Urothelium cell line (cell line): ENCODE measurements at regions not wholly inside any gene's neighbourhood (a gene's known extent, or its start where the extent isn't known, plus 50 kb on each side); places are given as distances from the start of the nearest gene placed in this dataset.
"Not testable (repeated sequence)": the region's sequence is repeated elsewhere in the genome, so short reads cannot be mapped to it uniquely, and the experiment has no call there.

ENCODE experiments used
- DNase-seq: peaks from one replicate; pipeline ENCODE4 v3.0.0; 2011; ENCODE audit warnings: low spot score, mixed read lengths
- FAIRE-seq: peaks from 2 replicates; lab custom pipeline; 2011; peaks lifted over from hg19 to GRCh38; lab: Jason Lieb, UNC

DNA sequence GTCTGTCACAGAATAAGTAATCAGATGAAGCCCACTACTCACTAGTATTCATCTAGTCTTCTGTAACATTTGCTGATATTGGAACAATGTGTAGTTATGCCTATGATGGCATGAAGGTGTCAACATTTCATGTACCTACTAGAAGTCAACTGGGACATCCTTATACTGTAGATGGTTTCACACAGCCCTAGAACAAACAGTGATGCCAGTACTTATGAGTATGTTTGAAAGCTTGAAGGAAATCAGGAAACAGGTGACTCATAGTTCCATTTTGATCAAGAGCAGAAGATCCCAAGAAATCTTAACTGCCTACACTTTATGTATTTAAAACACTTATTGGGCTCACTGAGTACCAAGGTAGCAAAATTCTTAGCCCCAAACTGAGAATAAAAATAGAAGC is 1519.6 kb downstream of the REEP3 start:
- DNase-seq (no peak), FAIRE-seq (peak; percentile 77)

- FAIRE-seq (no peak), DNase-seq (no peak)
These were observed 1520.1 kb downstream of the REEP3 start for GRCh38 chr10:65041307-65041706.

GRCh38 chr10:65042496-65042895 is 1521.3 kb downstream of the REEP3 start:
- FAIRE-seq, result no peak
- no peak for DNase-seq

- no peak for FAIRE-seq
These were observed 1525.6 kb downstream of the REEP3 start for GRCh38 chr10:65046831-65047230.

DNA sequence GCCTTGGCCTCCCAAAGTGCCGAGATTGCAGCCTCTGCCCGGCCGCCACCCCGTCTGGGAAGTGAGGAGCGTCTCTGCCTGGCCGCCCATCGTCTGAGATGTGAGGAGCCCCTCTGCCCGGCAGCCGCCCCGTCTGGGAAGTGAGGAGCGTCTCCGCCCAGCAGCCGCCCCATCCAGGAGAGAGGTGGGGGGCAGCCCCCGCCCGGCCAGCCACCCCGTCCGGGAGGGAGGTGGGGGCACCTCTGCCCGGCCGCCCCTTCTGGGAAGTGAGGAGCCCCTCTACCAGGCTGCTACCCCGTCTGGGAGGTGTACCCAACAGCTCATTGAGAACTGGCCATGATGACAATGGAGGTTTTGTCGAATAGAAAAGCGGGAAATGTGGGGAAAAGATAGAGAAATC is 1530.9 kb downstream of the REEP3 start:
- DNase-seq, FAIRE-seq: not testable (repeated sequence)

More at GRCh38 chr10:65046831-65047230, 1525.6 kb downstream of the REEP3 start:
- DNase-seq, result no peak

DNA sequence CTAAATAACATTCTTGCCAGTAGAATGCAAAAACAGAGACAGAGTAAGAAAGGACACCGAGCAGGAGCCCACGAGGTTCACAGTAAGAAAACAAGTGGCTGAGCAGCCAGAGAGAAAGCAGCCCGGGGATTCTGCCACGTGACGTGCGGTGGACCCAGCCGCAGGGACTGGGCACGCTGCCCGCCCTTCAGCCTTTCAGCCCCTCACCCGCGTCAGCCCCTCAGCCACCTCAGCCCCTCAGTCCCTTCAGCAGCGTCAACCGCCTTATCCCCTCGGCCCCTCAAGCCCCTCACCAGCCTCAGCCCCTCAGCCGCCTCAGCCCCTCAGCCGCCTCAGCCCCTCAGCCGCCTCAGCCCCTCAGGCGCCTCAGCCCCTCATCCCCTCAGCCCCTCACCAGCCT is 1532.2 kb downstream of the REEP3 start:
- FAIRE-seq, DNase-seq: not testable (repeated sequence)

DNA sequence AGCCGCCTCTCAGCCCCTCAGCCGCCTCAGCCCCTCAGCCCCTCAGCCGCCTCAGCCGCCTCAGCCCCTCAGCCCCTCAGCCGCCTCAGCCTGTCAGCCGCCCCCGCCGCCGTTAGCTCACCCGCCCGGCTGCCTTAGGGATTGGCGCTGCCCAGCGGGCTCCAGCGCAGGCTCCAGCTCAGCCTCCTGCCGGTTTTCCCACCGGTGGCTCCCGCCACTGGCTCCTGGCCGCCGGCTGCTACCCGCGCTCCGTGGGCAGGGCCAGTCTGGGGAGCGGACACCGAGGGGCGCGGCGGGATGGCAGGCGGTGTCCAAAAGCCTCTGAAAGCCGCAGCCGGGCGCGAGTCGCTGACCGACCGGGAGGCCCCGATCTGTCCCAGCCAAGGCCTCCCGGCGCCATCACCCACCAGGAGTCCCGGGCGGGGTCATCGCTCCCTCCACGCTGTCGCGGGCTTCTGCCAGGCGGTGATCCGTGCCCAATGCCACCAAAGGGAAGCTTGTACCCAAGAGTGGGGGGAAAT is 1532.7 kb downstream of the REEP3 start:
- not testable (repeated sequence) for FAIRE-seq, DNase-seq

DNA sequence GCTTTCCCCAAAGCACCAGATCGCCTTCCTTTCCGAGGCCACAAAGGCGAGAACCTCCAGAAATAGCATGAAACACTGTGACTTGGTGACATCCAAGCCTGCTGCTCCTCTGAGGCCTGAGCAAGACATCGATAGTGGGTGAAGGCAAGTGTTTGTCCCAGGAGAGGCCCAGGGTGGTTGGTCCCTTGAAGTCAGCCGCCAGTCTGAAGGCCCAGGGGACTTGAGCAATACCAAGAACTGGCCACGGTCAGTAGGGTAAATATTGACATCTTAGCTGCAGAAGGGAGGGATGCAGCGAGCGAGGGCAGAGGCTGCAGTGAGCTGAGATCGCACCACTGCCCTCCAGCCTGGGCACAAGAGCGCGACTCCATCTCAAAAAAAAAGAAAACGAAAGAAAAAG is 1533.5 kb downstream of the REEP3 start:
- not testable (repeated sequence) for DNase-seq, FAIRE-seq

DNA sequence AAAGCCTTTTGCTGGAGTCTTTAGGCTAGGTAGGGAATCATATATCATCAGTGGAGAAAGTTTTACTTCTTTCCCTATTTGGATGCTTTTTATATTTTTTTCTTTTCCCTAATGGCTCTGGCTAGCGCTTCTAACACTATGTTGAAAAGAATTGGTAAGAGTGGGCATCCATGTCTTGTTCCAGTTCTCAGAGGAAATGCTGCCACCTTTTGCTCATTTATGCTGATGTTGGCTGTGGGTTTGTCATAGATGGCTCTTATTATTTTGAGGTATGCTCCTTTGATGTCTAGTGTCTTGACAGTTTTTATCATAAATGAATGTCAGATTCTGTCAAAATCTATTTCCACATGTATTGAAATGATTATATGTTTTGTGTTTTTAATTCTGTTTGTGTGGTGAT is 1544.1 kb downstream of the REEP3 start:
- no peak for DNase-seq
- no peak for FAIRE-seq

- DNase-seq (no peak), FAIRE-seq (peak; percentile 81)
These were observed 1562.0 kb downstream of the REEP3 start for GRCh38 chr10:65083222-65083621.

- DNase-seq, result no peak
- no peak for FAIRE-seq
These were observed 1569.8 kb downstream of the REEP3 start for GRCh38 chr10:65090991-65091390.

DNA sequence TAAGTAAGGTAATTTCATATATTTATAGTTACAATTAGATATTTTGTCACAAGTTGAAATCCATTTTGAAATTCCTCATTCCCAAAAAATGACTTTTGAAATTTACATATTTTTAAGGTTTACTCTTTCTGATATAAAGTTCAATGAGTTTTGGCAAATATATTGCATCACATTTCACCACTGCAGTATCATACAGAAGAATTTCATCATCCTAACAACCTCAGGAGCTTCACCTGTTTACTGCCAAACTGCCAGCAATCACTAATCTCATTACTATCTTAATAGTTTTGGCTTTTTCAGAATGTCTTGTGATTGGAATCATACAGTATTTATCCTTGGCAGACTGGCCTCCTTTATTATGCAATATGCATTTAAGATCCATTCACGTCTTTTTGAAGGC is 1578.9 kb downstream of the REEP3 start:
- no peak for FAIRE-seq
- no peak for DNase-seq

DNA sequence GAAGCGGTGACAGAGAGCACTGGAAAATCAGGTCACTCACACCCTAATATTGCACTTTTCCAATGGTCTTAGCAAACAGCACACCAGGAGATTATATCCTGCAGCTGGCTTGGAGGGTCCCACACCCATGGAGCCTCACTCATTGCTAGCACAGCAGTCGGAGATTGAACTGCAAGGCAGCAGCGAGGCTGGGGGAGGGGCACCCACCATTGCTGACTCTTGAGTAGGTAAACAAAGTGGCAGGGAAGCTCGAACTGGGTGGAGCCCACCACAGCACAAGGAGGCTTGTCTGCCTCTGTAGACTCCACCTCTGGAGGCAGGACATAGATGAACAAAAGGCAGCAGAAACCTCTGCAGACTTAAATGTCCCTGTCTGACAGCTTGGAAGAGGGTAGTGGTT is 1579.7 kb downstream of the REEP3 start:
- not testable (repeated sequence) for DNase-seq, FAIRE-seq

DNA sequence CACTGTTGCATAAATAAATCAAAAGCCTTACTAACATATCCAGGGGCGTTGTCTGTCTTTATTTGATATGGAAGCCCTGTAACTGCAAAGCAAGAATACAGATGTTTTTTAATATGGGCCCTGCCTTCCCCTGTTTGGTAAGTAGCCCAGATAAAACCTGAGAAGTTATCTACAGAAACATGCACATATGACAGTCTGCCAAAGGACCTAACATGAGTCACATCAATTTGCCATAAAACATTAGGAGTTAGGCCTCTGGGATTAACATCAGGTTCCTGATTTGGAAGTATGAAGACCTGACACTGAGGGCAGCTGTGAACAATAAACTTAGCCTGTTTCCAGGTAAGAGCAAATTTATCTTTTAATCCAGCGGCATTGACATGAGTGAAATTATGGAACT is 1588.8 kb downstream of the REEP3 start:
- FAIRE-seq, result no peak
- DNase-seq, result no peak

DNA sequence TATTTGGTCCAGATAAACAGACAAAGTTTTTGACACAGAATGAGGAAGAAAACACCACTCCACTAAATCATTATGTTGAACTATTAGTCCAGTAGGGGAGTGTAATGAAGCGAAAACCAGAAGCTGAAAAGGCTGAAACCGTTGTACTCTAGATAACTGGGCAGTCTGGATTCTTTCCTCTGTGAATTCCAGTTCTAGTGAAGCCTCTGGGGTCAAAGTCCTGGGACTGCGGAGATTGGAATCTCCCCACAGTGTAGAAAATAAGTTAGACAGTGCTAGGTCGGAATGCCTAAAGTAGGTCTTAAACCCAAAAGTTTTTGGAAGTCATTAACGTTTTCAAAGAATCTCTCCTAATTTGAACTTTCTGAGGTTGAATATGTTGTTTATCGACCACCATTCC is 1589.9 kb downstream of the REEP3 start:
- not testable (repeated sequence) for FAIRE-seq, DNase-seq

GRCh38 chr10:65112573-65112972 is 1591.4 kb downstream of the REEP3 start:
- DNase-seq, result no peak
- FAIRE-seq, result no peak

GRCh38 chr10:65123120-65123519 is 1601.9 kb downstream of the REEP3 start:
- no peak for FAIRE-seq

GRCh38 chr10:65125212-65125611 is 1604.0 kb downstream of the REEP3 start:
- DNase-seq (no peak), FAIRE-seq (peak; percentile 5)

More at GRCh38 chr10:65123120-65123519, 1601.9 kb downstream of the REEP3 start:
- peak; percentile 8 for DNase-seq

DNA sequence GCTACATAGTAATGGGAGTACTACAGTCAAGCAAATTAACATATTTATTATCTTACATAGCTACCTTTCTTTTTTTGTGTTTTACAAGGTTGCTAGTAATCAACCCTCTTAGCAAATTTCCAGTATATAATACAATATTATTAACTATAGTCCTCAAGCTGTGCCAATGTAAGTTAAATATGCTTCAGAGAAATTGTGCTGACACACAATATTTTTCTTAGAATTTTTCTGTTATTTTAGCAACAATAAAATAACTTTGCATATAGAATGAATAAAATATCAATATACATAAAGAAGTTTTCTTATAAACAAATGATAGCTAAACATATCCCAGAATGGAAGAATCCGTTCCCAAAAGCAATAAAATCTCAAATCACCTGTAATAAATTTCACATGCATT is 1605.1 kb downstream of the REEP3 start:
- FAIRE-seq, result no peak
- no peak for DNase-seq

DNA sequence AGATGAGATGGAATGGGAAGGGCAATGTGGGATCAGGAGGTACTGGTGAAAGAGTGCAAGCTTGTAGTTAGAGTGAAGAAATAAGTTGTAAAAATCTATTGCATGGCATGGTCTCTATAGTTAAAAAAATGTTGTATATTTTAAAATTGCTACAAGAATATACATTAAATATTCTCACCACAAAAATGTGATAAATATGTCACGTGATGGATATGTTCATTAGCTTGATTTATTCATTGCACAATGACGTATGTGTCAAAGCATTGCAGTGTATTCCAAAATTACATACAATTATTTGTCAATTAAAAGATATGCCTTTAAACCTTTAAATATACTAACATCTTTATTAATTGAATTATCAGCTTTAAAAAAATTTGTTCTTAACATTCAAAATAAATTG is 1607.1 kb downstream of the REEP3 start:
- FAIRE-seq (no peak), DNase-seq (no peak)

DNA sequence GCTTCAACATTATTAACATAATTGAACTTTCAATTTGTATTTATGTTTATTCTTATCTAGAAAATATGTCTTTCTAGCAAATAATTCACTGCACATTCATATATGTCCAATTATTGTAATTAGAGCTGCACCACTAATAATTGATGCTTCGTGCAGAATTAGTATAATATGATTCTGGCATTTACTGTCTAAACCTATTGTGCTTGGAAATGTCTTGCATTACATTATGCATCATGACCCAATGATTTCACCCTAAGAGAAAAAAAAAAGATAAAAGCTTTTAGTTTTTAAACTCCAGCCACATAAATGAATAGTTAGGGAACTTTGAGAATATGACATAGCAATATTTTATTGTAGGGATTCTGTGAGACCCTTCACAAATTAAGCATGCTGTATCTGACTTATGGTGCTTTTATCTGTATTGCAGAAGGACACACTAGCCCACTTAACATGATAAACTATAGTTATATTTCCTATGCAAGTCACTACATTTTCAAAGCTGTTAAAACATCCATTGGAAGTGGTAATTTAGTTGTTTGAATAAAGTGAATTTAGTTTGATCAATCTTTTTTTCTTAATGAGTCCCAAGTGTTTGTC is 1609.1 kb downstream of the REEP3 start:
- no peak for DNase-seq
- no peak for FAIRE-seq

- no peak for DNase-seq
These were observed 1612.5 kb downstream of the REEP3 start for GRCh38 chr10:65133652-65134051.

DNA sequence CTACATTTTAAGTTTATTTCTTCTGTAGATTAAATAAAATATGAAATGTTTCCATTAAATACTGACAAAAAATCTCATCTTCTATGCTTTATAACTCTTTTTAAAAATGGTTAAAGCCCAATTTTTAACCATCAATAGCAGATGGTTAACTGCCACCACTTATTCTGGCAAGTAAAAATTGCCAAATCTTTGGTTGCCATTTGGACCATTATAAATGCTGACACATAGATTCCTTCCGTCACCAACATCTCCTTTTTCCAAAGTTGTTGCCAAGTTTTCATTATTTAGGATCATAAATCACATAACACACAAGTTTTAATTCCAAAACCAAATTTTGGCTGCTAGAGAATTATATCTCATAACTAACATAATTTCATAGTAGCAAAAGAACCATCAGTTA is 1614.3 kb downstream of the REEP3 start:
- FAIRE-seq (no peak), DNase-seq (no peak)

More at GRCh38 chr10:65133652-65134051, 1612.5 kb downstream of the REEP3 start:
- no peak for FAIRE-seq
